Glutamatergic neuron (in vitro differentiated cells): ENCODE measurements at regions not wholly inside any gene's neighbourhood (a gene's known extent, or its start where the extent isn't known, plus 50 kb on each side); places are given as distances from the start of the nearest gene placed in this dataset.

Experiments
- DNase-seq: peaks from one replicate; pipeline ENCODE4 v3.0.0; 2022
- H3K27ac Mint-ChIP-seq: one replicate; pipeline ENCODE4 v1.8.0; 2020; ENCODE audit warnings: mild to moderate bottlenecking, mixed read lengths, inconsistent platforms; ENCODE audit not compliant: unreplicated experiment
- H3K27me3 Mint-ChIP-seq: one replicate; pipeline ENCODE4 v1.8.0; 2020; ENCODE audit warnings: mild to moderate bottlenecking, moderate library complexity, mixed read lengths, inconsistent platforms; ENCODE audit not compliant: unreplicated experiment
- H3K36me3 Mint-ChIP-seq: one replicate; pipeline ENCODE4 v1.8.0; 2020; ENCODE audit warnings: mild to moderate bottlenecking, mixed read lengths, inconsistent platforms; ENCODE audit not compliant: unreplicated experiment
- H3K4me1 Mint-ChIP-seq: one replicate; pipeline ENCODE4 v1.8.0; 2020; ENCODE audit warnings: mild to moderate bottlenecking, low read depth, mixed read lengths, inconsistent platforms; ENCODE audit not compliant: unreplicated experiment
- H3K4me3 Mint-ChIP-seq: one replicate; pipeline ENCODE4 v1.8.0; 2020; ENCODE audit warnings: mild to moderate bottlenecking, mixed read lengths, inconsistent platforms; ENCODE audit not compliant: unreplicated experiment
- H3K9me3 Mint-ChIP-seq: one replicate; pipeline ENCODE4 v1.8.0; 2020; ENCODE audit warnings: mild to moderate bottlenecking, moderate library complexity, mixed read lengths, inconsistent platforms; ENCODE audit not compliant: unreplicated experiment
- TF ChIP-seq, protein P1 (sequence below): fragments of 200-600 bp; sonication (generic); IDR thresholded peaks from one replicate; pipeline ENCODE4 v1.5.0; 2021; ENCODE audit not compliant: partially characterized antibody, unreplicated experiment

DNA sequence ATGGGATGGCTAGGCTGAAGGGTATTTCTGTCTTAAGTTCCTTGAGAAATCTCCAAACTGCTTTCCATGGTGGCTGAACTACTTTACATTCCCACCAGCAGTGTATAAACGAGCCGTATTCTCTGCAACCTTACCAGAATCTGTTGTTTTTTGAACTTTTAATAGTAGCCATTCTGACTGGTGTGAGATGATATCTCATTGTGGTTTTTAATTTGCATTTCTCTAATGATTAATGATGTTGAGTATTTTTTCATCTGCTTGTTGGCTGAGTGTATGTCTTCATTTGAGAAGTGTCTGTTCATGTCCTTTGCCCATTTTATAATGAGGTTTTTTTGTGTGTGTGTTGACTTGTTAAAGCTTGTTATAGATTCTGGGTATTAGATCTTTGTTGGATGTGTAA lies 226.8 kb upstream of the IGFBP3 start:
- Mint-ChIP-seq H3K4me3 (no peak overlapping the region), H3K36me3 (no peaks in the 10 kb centered on the region), H3K27me3 (no peaks in the 10 kb centered on the region), H3K27ac (no peak overlapping the region), H3K4me1 (no peaks in the 10 kb centered on the region), H3K9me3 (no peaks in the 10 kb centered on the region)
- no peak for DNase-seq
- TF ChIP-seq, protein P1, sequence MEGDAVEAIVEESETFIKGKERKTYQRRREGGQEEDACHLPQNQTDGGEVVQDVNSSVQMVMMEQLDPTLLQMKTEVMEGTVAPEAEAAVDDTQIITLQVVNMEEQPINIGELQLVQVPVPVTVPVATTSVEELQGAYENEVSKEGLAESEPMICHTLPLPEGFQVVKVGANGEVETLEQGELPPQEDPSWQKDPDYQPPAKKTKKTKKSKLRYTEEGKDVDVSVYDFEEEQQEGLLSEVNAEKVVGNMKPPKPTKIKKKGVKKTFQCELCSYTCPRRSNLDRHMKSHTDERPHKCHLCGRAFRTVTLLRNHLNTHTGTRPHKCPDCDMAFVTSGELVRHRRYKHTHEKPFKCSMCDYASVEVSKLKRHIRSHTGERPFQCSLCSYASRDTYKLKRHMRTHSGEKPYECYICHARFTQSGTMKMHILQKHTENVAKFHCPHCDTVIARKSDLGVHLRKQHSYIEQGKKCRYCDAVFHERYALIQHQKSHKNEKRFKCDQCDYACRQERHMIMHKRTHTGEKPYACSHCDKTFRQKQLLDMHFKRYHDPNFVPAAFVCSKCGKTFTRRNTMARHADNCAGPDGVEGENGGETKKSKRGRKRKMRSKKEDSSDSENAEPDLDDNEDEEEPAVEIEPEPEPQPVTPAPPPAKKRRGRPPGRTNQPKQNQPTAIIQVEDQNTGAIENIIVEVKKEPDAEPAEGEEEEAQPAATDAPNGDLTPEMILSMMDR: no peak

DNA sequence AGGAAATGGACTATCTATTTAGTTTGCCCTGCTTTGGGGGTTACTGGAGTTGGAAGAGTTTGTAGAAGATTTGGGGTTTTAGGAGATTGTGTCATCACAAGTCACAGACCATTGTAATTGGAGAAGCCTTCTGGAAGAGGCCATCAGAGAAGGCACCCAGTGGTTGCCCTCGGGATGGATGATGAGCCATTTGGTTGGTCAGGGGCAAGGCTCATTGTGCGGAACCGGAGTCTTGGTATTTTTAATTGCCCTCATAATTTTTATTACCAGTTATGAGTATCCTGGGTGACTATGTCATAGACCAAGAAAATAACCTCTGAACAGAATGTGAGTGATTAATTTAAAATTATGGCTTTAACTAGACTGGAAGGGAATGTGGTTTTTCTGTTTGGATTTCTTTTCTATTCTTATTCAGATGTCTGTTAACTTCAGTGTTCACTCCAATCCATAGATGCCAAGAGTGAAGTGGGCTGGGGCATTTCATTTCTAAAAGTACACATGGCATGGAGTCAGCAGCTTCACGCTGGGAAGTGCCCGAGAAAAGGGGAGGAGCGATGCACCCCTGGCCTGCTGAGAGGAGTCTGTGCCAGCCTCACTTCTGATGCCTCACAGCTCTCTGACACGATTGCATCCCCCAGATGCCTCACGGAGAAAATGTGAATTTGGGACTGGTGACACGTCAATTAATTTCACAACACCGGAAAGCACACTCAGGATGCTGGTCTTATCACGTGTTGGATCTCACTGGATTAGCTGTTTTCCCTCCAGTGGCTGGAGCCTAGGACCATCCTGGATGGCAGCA lies 225.6 kb upstream of the IGFBP3 start:
- H3K36me3 Mint-ChIP-seq: no peaks in the 10 kb centered on the region
- no peaks in the 10 kb centered on the region for H3K27me3 Mint-ChIP-seq
- no peaks in the 10 kb centered on the region for H3K9me3 Mint-ChIP-seq
- TF ChIP-seq, protein P1: no peak
- no peak overlapping the region for H3K4me3 Mint-ChIP-seq
- DNase-seq: no peak
- no peak overlapping the region for H3K27ac Mint-ChIP-seq
- H3K4me1 Mint-ChIP-seq: no peaks in the 10 kb centered on the region

DNA sequence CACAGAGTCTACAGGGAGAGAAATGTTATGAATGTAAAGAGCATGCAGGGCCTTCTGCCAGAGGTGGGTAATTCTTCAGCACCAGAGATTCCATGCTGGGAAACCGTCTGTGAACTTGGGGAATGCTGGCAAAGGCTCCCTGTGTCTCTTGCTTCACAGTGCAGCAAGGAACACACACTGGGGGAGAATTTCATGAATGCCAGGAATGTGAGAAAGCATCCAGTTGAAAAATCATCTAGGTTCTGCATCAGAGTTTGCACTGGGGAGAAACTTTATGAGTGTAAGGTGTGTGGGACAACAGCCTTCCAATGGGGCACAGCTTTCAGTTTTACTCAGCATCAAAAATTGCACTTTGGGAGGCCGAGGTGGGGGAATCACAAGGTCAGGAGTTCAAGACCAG lies 224.3 kb upstream of the IGFBP3 start:
- no peak for DNase-seq
- Mint-ChIP-seq H3K27ac (no peak overlapping the region), H3K36me3 (no peaks in the 10 kb centered on the region), H3K9me3 (no peaks in the 10 kb centered on the region), H3K4me1 (no peaks in the 10 kb centered on the region), H3K4me3 (no peak overlapping the region), H3K27me3 (no peaks in the 10 kb centered on the region)
- TF ChIP-seq, protein P1: no peak

DNA sequence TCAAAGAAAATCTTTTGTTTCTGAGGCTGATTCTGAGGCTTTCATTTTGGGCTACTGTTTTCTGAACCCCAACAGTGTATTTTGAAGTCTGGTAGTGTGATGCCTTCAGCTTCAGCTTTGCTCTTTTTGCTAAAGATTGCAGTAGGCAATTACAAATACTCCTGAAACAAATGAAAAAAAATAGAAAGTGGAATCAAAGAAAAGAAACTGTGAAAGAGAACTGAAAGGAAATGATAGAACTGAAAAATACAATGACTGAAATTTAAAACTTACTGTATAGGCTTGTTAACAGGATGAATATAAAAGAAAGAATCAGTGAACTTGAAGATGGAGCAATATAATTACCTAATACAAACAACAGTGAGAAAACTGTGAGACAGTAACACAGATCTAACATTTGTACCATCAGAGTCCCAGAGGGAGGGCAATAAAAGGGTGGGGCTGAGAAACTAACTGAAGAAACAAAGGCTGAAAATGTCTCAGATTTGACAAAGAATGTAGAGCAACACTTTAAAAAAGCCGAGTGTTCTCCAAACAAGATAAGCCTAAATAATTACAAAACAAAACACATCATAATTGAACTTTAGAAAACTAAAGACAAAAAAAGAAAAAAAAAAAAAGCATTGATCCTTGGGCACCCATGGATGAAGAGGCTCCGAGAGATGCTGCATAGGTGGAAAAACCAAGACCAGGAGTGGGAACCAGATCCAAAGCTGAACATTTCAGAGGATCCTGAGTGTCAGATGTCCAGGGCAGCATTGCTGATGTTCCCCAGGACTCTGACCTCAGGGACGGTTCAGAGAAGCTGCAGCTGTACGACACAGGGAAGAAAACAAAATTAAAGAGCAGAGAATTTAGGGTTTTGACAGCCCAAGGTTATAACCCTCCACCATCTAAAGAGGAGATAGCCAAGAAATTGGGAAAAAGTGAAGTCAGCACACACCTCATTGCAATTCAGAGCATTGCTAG lies 223.2 kb upstream of the IGFBP3 start:
- H3K36me3 Mint-ChIP-seq: no peaks in the 10 kb centered on the region
- H3K4me1 Mint-ChIP-seq: no peaks in the 10 kb centered on the region
- TF ChIP-seq, protein P1: no peak
- DNase-seq: no peak
- no peak overlapping the region for H3K4me3 Mint-ChIP-seq
- H3K27ac Mint-ChIP-seq: no peak overlapping the region
- H3K27me3 Mint-ChIP-seq: no peaks in the 10 kb centered on the region
- no peaks in the 10 kb centered on the region for H3K9me3 Mint-ChIP-seq
